GM12865 (cell line): ENCODE measurements at regions not wholly inside any gene's neighbourhood (a gene's known extent, or its start where the extent isn't known, plus 50 kb on each side); places are given as distances from the start of the nearest gene placed in this dataset.

ENCODE experiments used
- DNase-seq: peaks from one replicate; pipeline ENCODE4 v3.0.0; 2010; ENCODE audit warnings: low read depth
- H3K4me3 ChIP-seq: 2 replicates; pipeline ENCODE4 v1.5.1; 2011; ENCODE audit warnings: mild to moderate bottlenecking, low read depth, low read length, control low read depth
- TF ChIP-seq, protein P1 (sequence below): IDR thresholded peaks from 2 replicates; pipeline ENCODE4 v1.5.1; 2011; ENCODE audit warnings: low read length, control low read depth, low read depth, inconsistent platforms; ENCODE audit not compliant: insufficient read depth; ENCODE audit errors: missing control alignments

DNA sequence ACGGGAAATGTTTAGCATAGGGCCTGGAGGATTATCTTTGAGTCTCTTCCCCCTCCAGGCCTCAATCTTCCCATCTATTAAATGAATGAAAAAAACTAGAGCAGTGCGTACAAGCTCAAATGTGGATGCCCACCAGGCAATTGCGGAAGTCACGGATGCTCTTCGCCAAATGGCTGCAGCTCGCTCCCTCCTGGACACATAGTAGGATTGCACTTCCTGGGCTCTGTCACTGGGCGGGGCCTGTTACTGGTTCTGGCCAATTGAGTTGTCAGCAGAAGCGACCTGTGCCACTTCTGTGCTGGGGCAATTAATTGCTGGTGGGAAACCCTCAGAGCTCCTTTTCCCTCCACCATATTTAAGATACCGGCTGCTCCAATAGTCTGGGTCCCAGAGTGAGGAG lies 168.2 kb upstream of the IRX6 start:
- no peak for DNase-seq
- TF ChIP-seq, protein P1, sequence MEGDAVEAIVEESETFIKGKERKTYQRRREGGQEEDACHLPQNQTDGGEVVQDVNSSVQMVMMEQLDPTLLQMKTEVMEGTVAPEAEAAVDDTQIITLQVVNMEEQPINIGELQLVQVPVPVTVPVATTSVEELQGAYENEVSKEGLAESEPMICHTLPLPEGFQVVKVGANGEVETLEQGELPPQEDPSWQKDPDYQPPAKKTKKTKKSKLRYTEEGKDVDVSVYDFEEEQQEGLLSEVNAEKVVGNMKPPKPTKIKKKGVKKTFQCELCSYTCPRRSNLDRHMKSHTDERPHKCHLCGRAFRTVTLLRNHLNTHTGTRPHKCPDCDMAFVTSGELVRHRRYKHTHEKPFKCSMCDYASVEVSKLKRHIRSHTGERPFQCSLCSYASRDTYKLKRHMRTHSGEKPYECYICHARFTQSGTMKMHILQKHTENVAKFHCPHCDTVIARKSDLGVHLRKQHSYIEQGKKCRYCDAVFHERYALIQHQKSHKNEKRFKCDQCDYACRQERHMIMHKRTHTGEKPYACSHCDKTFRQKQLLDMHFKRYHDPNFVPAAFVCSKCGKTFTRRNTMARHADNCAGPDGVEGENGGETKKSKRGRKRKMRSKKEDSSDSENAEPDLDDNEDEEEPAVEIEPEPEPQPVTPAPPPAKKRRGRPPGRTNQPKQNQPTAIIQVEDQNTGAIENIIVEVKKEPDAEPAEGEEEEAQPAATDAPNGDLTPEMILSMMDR = no peak
- H3K4me3 ChIP-seq = no peak overlapping the region

DNA sequence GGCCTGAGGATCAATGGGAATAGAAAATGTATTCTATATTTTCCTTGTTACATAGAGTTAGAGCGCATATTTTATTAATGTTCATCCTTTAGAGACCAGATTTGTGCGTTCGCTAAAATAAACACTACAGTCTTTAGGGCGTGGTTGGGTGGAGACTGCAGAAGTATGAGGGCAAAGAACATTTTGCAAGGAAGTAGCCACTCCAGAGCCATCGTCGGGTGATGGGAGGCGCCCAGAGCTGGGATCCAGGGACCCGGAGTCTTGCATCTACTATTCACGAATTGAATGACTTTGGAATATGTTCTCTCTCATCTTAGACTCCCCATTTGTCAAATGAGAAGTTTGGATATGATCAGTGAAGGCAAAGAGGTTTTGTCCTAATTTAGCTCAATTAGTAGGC lies 154.2 kb upstream of the IRX6 start:
- TF ChIP-seq, protein P1 = no peak

DNA sequence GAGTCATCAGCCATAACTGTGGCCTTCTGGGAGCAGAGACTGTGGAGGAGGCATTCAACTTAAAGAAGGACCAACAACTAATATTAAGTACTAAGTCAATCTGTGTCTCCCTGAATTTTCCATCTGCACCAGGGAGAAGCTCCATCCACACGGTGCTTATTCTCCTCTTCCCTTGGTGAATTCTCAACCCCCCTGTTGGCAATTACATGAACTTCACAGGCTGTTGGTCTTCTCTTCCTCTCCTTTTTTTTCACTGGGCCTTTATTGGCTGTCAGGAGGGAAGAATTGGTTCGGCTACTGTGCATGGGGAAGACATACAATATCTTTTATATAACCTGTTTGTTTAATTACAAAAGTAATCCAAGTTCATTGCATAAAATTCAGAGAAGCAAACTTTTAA lies 152.8 kb upstream of the IRX6 start:
- DNase-seq = no peak
- TF ChIP-seq, protein P1 = no peak
- H3K4me3 ChIP-seq = no peak overlapping the region

More for the DNA sequence above, 154.2 kb upstream of the IRX6 start:
- no peak for DNase-seq
- no peak overlapping the region for H3K4me3 ChIP-seq

DNA sequence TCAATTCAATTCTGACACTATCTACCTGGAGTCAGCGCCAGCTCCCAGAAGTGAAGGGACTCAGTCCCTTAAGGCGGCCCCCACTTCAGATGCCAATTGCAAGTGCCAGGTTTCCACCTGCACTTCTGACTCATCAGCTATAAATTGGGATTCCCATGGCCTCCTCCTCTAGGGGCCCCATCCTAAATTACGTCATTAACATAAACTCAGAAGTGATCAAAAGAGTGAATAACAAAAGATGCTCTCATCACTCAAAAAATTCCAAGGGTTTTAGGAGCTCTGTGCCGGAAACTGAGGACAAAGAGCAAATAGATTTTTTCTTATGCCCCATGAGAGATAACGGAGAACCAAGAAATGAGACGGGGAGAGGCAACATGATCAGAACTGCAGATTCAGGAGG lies 148.6 kb upstream of the IRX6 start:
- H3K4me3 ChIP-seq = no peak overlapping the region
- TF ChIP-seq, protein P1 = no peak
- no peak for DNase-seq

DNA sequence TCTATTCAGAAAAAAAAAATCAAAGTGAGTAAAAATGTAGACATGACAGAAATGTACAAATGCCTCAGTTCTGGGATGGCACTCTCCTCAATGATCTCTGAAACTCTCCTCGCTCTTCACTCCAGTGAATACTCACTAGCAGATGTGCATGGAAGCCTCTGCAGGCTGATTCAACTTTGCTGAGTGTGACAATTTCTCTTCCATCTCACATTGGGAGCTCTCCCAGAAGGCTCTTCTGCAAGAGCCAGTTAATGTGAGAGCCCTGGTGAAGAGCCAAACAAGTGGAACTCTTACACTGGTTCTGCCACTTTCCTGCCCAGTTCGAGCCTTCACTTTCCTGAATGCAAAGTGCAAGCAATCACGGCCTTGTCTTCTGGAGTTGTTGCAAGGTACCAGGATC lies 147.1 kb upstream of the IRX6 start:
- H3K4me3 ChIP-seq = no peak overlapping the region
- DNase-seq = no peak
- TF ChIP-seq, protein P1 = no peak

DNA sequence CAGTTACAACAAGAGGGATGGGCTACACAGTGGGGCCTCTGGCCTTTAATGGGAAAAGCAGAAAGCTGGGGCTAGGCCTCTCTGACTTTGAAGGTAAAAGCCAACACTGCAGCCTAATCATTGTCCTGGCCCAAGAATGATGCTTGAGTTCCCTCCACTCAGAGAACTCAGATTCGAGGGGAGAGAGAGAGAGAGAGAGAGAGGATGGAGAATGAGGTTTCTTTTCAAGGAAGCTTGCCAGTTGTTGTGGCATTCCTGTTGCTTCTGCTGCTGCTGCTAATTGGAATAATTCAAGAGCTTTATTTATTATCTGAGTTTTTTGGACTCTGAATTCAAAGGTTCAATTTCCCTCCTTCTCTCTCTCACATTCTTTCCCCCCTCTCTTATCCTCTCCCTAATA lies 144.6 kb upstream of the IRX6 start:
- DNase-seq = no peak
- H3K4me3 ChIP-seq = no peak overlapping the region
- TF ChIP-seq, protein P1 = no peak

DNA sequence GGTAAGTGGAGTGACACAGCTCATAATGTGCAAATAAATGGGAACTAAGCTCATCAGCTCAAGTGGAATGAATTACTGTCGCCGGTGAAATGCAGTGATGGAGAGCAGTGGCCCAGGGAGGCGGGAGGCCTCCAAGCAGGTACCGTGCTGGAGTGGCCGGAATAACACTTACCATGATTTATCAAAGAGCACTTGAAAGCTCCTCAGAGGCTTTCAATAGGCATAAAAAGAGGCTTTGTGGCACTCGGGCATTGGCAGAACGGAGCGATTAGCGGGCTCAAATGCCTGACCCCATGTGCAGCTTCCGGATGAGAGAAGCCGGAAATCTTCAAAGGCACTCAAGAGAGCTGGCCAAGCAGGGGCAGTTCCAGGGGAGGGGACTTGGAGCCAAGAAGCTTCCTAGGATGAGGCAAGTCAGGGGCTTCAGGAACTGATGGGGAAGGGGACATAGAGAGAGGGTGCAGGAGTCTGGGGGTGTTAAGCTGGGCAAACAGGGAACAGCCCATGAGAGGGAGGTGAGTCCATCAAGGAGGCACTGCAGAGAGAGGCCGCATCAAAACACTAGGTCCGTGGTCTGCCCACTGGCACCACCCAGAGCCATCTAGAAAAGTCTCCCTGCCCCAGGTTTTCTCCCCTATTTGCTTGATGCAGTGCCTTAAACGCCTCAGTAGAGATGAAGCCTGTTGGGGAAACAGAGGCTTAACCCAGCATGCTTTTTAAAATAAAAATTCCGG lies 144.0 kb upstream of the IRX6 start:
- no peak overlapping the region for H3K4me3 ChIP-seq
- TF ChIP-seq, protein P1 = no peak
- DNase-seq = no peak
